ENCODE measurements at regions not wholly inside any gene's neighbourhood (a gene's known extent, or its start where the extent isn't known, plus 50 kb on each side); places are given as distances from the start of the nearest gene placed in this dataset.

DNA sequence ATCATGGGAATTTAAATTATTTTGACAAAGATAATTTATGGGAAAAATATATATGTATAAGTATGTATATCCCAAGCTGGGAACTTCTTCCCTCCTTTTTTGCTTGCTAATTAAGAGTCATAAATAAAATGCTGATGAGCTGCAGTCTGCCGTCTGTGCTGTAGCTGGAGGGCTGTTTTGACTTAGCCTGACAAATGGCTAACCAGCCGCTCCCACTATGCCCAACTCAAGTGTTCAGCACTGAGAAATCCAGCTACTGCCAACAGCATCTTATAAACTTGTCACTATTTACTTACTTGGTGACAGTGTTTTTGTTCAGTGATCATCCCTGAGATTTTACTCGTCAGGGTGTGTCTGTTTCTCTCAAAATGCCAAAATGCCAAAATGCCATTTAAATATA, 171.2 kb upstream of the PGRMC2 start:
- TF ChIP-seq, protein P1, sequence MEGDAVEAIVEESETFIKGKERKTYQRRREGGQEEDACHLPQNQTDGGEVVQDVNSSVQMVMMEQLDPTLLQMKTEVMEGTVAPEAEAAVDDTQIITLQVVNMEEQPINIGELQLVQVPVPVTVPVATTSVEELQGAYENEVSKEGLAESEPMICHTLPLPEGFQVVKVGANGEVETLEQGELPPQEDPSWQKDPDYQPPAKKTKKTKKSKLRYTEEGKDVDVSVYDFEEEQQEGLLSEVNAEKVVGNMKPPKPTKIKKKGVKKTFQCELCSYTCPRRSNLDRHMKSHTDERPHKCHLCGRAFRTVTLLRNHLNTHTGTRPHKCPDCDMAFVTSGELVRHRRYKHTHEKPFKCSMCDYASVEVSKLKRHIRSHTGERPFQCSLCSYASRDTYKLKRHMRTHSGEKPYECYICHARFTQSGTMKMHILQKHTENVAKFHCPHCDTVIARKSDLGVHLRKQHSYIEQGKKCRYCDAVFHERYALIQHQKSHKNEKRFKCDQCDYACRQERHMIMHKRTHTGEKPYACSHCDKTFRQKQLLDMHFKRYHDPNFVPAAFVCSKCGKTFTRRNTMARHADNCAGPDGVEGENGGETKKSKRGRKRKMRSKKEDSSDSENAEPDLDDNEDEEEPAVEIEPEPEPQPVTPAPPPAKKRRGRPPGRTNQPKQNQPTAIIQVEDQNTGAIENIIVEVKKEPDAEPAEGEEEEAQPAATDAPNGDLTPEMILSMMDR (conservative IDR thresholded peaks at IDR 0.05; ENCODE audit: low read length) = no peak
- no peak for TF ChIP-seq EZH2phosphoT487 (IDR thresholded peaks at IDR 0.05; ENCODE audit: borderline replicate concordance, low read depth, low read length)
